Fibroblast of the aortic adventitia (primary cell): ENCODE measurements at regions not wholly inside any gene's neighbourhood (a gene's known extent, or its start where the extent isn't known, plus 50 kb on each side); places are given as distances from the start of the nearest gene placed in this dataset.

Source experiments
- DNase-seq: peaks from one replicate; pipeline ENCODE4 v3.0.0-alpha.2; 2010; ENCODE audit warnings: low read depth
- H3K4me3 ChIP-seq: 2 replicates; pipeline ENCODE4 v1.5.1; 2011; ENCODE audit warnings: low read depth, mild to moderate bottlenecking, control low read depth, low read length, moderate library complexity
- TF ChIP-seq, protein P1 (sequence below): IDR thresholded peaks from 2 replicates; pipeline ENCODE4 v1.5.1; 2011; ENCODE audit warnings: mild to moderate bottlenecking, low read length, control low read depth, inconsistent platforms; ENCODE audit not compliant: insufficient read depth

DNA sequence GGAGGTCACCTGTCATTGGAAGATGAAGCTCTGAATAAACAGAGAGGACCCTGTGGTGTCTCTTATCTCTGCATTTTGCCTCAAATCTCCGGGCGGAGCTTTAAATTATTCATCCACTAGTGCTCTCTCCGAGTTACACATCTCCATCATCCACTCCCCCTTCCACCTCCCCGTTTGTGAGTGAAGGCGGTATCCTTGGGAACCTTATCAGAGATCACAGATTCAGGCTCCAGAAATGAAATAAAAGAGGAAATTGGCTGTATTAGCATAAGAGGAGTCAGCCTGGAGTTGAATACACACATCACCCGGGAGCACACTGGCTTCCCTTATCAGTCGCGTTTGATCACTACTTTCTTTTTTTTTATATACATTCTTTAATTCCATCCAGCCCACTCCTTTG, 1184.8 kb downstream of the GATA3 start:
- no peak overlapping the region for H3K4me3 ChIP-seq
- TF ChIP-seq, protein P1, sequence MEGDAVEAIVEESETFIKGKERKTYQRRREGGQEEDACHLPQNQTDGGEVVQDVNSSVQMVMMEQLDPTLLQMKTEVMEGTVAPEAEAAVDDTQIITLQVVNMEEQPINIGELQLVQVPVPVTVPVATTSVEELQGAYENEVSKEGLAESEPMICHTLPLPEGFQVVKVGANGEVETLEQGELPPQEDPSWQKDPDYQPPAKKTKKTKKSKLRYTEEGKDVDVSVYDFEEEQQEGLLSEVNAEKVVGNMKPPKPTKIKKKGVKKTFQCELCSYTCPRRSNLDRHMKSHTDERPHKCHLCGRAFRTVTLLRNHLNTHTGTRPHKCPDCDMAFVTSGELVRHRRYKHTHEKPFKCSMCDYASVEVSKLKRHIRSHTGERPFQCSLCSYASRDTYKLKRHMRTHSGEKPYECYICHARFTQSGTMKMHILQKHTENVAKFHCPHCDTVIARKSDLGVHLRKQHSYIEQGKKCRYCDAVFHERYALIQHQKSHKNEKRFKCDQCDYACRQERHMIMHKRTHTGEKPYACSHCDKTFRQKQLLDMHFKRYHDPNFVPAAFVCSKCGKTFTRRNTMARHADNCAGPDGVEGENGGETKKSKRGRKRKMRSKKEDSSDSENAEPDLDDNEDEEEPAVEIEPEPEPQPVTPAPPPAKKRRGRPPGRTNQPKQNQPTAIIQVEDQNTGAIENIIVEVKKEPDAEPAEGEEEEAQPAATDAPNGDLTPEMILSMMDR = no peak
- peak; percentile 19 for DNase-seq

DNA sequence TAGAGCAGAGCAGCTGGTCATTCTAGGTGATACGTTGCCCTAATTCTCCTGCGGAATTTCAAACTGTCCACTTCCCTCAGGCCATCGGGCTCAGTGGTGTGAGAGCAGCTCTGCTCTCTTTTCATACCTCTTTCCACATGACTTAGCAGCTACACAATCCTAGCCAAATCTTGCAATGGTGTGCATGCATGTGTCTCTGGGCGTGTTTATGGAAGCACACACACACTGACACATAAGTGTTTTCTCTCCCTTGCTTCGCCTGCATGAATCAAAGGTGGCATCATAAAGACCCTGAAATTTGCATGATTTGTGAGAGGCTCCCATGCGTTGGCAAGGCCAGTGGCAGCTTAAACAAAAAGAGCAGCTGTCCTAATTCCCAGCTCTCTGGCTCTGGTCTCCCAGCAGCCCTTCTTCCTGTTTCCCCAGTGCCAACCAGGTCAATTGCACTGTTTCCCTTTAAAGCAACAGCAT, 1189.5 kb downstream of the GATA3 start:
- no peak overlapping the region for H3K4me3 ChIP-seq
- TF ChIP-seq, protein P1 = no peak
- no peak for DNase-seq

DNA sequence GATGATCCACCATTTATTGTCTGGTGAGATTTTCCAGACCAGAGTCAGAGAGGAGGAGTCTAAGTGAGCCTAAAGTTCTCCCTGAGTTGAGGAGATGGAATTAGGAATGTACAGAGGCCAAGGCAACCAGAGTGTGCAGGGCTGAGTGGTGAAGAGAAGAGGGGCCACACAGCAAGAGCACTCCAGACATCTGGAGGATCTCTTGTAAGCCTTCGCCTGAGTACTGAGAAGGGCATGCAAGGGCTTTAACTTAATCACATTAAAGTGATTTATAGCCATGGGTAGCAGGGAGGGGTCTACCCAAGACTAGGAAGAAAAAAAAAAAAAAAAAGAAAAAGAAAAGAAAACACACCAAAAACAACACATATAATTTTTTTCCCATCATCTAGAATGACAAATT, 1190.4 kb downstream of the GATA3 start:
- DNase-seq = no peak
- H3K4me3 ChIP-seq = no peak overlapping the region
- TF ChIP-seq, protein P1 = no peak

DNA sequence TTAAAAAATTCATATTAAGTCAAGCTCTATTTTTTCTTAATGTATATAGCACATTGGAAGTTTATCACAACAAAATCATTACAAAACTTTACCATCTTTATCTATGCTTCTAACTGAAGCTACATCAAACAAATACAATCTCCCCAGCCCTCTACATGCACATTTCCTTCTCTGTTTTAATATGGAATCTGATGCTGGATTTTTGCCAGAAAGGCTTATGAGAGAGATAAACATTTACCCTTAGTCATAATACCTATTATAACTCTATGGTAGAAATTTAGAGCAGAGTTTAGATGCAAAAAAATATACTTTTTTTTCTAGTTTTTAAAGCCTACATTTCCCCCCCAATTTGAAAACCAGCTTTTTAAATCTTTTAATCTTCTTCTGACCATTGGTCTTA, 1198.6 kb downstream of the GATA3 start:
- DNase-seq = peak; percentile 72
- TF ChIP-seq, protein P1 = no peak

DNA sequence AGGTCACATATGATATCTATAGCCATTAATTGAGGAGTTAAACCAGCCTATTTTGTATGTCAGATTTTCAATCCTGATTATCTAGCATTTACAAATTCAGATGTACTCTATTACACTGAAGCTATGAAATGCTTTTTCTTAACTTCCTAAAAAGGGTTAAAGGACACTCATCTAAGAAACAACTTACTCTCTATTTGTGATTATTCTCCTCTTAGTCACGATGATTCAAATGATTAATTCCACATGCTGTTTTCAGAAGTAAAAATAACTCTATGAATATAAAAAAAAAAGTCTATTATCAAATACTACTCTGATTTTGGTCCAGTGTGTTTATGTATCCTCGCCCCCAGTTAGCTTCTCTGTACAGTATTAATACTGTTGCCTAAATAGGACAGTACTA, 1199.9 kb downstream of the GATA3 start:
- TF ChIP-seq, protein P1 = no peak
- peak; percentile 77 for DNase-seq
- no peak overlapping the region for H3K4me3 ChIP-seq

More for the DNA sequence above, 1198.6 kb downstream of the GATA3 start:
- no peak overlapping the region for H3K4me3 ChIP-seq

DNA sequence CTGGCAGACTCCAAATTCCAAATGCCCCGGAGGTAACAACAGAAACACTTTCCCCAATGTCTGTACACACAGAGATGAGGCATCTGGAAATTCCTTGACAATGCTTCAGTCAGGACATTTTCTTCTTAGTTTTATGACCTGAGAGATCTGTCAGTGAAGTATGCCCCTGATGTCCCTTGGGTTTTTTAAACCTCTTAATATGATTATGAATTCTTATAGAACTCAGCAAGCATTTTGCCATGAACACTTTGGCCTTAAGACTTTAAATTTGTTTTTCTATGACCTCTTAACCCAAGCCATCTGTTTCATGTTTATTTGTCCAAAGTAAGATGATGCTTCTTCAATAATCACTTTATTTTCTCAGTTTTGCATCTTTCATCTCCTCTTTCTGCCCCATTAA, 1206.2 kb downstream of the GATA3 start:
- DNase-seq = no peak
- no peak overlapping the region for H3K4me3 ChIP-seq
- TF ChIP-seq, protein P1 = no peak

DNA sequence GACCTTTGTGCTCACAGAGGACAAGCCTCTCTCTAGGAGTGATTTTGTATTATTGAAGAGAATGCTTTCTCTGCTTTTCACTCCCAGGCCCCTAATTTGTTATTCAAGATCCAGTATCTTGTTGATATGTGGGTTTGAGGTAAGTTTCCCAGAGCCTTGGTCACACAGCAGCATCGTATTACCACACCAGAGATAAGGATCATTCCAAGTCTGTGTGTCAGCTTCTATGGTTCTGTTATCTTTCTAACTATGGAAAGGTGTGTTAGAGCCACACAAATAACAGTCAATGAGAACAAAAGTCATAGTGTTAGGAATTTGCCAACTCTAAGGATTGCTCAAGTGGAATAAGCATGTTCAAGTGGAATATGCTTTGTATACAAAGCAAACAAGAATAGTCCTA, 1208.3 kb downstream of the GATA3 start:
- TF ChIP-seq, protein P1 = no peak
- DNase-seq = peak; percentile 22
- H3K4me3 ChIP-seq = no peak overlapping the region
